Mucosa of descending colon (tissue), 3 donors: ENCODE measurements at regions not wholly inside any gene's neighbourhood (a gene's known extent, or its start where the extent isn't known, plus 50 kb on each side); places are given as distances from the start of the nearest gene placed in this dataset.

Experiments used
- ATAC-seq: fragments of 200-7000 bp; cut with Tn5 transposase; one replicate; pipeline ENCODE4 v1.9.1; 2020; ENCODE audit warnings: mild to moderate bottlenecking, moderate library complexity
- DNase-seq, 3 donors: peaks; one replicate each; pipeline ENCODE4 v3.0.0-alpha.2; 2020
- H3K36me3 ChIP-seq: fragments of 200-600 bp; one replicate; pipeline ENCODE4 v1.8.0; 2021; ENCODE audit warnings: low read depth, mild to moderate bottlenecking
- H3K4me1 ChIP-seq: fragments of 200-600 bp; one replicate; pipeline ENCODE4 v1.8.0; 2021; ENCODE audit warnings: low read depth, mild to moderate bottlenecking
- H3K4me3 ChIP-seq: fragments of 200-600 bp; one replicate; pipeline ENCODE4 v1.8.0; 2021; ENCODE audit warnings: mild to moderate bottlenecking
- H3K9me3 ChIP-seq: fragments of 200-600 bp; one replicate; pipeline ENCODE4 v1.8.0; 2021; ENCODE audit warnings: mild to moderate bottlenecking
- intact Hi-C, 2 donors: fragments of 100-400 bp; cut with DNase I in 1 of 2; cut with micrococcal nuclease in 1 of 2; formaldehyde crosslinking; loops; one replicate each; pipeline versions ENCODE4 v1.11.0 to v1.11.1; 2022; cut with DNase I, micrococcal nuclease
- TF ChIP-seq, protein P1 (sequence below): fragments of 200-600 bp; IDR thresholded peaks from one replicate; pipeline ENCODE4 v1.8.0; 2022; ENCODE audit warnings: antibody characterized with exemption, mild to moderate bottlenecking
- donor health status: DM: no; HTN: no; CAD: no; lungs with moderate emphysema.
- donor health status: DM: no; HTN: no; CAD: no.
- donor health status: DM: no; HTN: yes; CAD: no.

DNA sequence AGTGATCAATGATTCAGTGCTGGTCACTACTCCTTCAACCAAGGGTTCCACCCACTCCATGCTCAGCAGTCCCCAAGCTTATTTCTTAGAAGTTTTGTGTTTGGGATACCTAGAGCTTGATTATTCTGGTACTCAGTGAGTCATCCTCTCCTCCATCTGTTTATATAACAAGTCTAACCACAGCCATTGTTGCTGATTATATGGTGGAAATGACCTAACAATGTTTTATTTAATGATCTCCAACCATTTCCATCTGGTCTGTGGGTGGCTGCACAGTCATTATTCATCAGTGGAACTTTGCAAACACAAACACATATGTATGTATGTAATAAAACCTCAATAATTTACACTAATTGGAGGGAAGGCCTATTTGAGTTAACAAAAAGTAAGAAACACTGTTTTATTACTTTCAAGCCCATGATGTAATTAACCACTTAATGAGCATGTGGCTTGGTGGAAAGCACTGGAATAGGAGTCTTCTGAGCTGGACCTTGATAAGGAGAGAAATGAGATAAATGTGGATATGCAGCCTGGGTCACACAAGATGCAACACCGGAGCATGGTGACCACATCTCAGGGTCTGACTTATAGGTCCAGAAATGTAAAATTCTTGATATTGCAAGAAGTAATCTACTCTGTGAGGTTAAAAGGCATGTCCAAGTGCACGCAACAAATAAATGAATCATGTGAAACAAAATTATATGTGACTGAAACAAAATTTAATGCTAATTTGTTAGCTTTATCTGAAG is 99.0 kb upstream of the WLS start:
- intact Hi-C loops: no loop called here
- no peaks in the 10 kb centered on the region for H3K9me3 ChIP-seq
- ATAC-seq (no peak), DNase-seq (no peak)
- H3K36me3 ChIP-seq: no peaks in the 10 kb centered on the region
- TF ChIP-seq, protein P1, sequence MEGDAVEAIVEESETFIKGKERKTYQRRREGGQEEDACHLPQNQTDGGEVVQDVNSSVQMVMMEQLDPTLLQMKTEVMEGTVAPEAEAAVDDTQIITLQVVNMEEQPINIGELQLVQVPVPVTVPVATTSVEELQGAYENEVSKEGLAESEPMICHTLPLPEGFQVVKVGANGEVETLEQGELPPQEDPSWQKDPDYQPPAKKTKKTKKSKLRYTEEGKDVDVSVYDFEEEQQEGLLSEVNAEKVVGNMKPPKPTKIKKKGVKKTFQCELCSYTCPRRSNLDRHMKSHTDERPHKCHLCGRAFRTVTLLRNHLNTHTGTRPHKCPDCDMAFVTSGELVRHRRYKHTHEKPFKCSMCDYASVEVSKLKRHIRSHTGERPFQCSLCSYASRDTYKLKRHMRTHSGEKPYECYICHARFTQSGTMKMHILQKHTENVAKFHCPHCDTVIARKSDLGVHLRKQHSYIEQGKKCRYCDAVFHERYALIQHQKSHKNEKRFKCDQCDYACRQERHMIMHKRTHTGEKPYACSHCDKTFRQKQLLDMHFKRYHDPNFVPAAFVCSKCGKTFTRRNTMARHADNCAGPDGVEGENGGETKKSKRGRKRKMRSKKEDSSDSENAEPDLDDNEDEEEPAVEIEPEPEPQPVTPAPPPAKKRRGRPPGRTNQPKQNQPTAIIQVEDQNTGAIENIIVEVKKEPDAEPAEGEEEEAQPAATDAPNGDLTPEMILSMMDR: no peak
- no peaks in the 10 kb centered on the region for H3K4me1 ChIP-seq
- no peak overlapping the region for H3K4me3 ChIP-seq

DNA sequence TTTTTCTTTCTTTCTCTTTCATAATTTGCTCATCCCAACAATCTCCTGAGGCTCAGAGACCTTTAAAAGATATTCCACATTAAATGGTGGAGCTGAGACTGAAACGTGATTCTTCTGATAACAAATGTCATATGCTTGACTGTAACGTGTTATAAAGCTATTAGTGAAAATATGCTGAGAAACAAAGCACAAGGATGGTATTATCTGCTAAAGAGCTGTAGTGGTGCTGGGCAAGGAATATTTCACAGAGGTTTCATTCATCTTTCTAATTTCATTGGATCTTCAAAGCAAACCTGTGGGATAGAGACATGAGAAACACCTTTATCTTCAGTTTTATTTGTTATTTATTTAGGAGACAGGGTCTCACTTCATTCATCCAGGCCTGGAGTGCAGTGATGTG is 98.1 kb upstream of the WLS start:
- no peak for ATAC-seq
- DNase-seq: no peak
- intact Hi-C loops: no loop called here
- Histone ChIP-seq H3K36me3 (no peaks in the 10 kb centered on the region), H3K4me1 (no peaks in the 10 kb centered on the region), H3K4me3 (no peak overlapping the region), H3K9me3 (no peaks in the 10 kb centered on the region)
- TF ChIP-seq, protein P1: no peak

DNA sequence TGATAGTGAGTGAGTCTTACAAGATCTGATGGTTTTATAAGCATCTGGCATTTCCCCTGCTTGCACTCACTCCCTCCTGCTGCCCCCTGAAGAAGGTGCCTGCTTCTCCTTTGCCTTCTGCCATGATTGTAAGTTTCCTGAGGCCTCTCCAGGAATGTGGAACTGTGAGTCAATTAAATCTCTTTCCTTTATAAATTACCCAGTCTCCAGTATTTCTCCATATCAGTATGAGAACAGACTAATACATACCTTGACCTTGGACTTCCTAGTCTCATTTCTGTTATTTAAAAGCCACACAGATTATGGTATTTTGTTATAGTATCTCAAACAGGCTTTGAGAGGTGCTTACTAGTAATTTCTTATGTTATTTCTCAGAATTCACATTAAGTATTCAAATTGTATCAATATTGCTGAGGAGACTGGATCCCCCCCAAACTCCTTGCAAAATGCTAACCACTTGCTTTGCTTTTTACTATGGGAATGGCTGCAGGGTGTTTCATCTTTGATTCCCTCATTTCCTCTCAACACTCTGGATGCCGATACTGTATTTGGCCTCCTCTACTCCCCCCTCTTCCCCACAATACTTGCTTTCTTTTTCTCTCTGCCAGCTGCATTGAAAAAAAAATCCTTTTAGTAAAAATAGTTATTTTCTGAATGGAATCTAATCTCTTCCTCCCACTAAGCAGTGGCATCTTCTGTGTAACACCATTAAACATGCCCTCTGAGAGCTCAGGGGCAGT is 96.9 kb upstream of the WLS start:
- no peak for DNase-seq
- Histone ChIP-seq H3K4me1 (no peaks in the 10 kb centered on the region), H3K9me3 (no peaks in the 10 kb centered on the region), H3K4me3 (no peak overlapping the region), H3K36me3 (no peaks in the 10 kb centered on the region)
- TF ChIP-seq, protein P1: no peak
- no peak for ATAC-seq
- intact Hi-C loops: loop anchor here in 1 of 2 donors (10.0 kb wide), 1 partner anchor 94 kb away; the partner anchor contains the start of gene WLS

DNA sequence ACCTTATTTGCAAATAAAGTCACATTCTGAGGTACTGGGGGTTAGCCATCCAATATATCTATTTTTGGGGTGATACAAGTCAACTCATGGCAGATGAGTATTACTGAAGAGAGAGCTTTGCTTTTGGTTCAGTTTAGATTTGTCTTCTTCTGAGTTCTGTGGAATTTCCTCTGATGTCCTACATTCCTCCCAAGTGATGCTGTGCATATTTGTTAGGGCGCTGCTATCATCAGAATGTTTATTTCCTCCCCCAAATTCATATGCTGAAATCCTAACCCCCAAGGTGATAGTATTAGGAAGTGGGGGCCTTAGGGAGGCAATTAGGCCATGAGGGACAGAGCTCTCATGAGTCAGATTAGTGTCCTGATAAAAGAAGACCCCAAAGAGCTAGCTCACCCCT is 96.2 kb upstream of the WLS start:
- Histone ChIP-seq H3K4me3 (no peak overlapping the region), H3K9me3 (no peaks in the 10 kb centered on the region), H3K36me3 (no peaks in the 10 kb centered on the region), H3K4me1 (no peaks in the 10 kb centered on the region)
- ATAC-seq: no peak
- TF ChIP-seq, protein P1: no peak
- intact Hi-C loops: loop anchor here in 1 of 2 donors (10.0 kb wide), 1 partner anchor 94 kb away; the partner anchor contains the start of gene WLS
- DNase-seq: no peak

DNA sequence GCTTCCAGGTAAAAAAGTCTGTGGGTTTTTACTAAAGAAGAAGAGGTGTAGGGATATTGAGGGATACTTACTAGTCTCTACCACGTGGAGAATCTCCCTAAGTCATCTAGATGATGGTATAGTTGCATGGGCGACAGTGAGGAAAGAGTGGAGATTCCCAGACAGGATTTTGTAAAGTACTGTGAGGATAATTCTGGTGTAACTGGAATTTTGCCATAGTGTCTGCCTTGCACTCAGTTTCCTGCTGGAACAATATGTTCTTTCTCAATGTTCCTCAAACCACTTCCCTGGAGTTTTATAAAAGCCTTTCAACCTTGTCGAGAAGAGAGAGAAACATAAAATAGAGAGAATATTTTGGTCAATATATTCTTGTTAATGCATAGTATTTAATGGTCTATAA is 95.1 kb upstream of the WLS start:
- intact Hi-C loops: loop anchor here in 1 of 2 donors (10.0 kb wide), 1 partner anchor 93 kb away; the partner anchor contains the start of gene WLS
- no peaks in the 10 kb centered on the region for H3K36me3 ChIP-seq
- DNase-seq: no peak
- H3K4me1 ChIP-seq: no peaks in the 10 kb centered on the region
- ATAC-seq: no peak
- no peak overlapping the region for H3K4me3 ChIP-seq
- no peaks in the 10 kb centered on the region for H3K9me3 ChIP-seq
- TF ChIP-seq, protein P1: no peak
